ENCODE measurements at regions not wholly inside any gene's neighbourhood (a gene's known extent, or its start where the extent isn't known, plus 50 kb on each side); places are given as distances from the start of the nearest gene placed in this dataset.
"Not testable (repeated sequence)": the region's sequence is repeated elsewhere in the genome, so short reads cannot be mapped to it uniquely, and the experiment has no call there.

GRCh38 chr14:56008150-56008549, 110.1 kb upstream of the PELI2 start:
- TF ChIP-seq CTCF (IDR thresholded peaks at IDR 0.05; ENCODE audit: extremely low read depth, missing control alignments): no peak
- DNase-seq (ENCODE audit: low spot score): no peak

- not testable (repeated sequence) for DNase-seq (ENCODE audit: low spot score)
Observed at GRCh38 chr14:56008661-56009060, 109.5 kb upstream of the PELI2 start.

- DNase-seq (ENCODE audit: low spot score): no peak
Observed at GRCh38 chr14:56023661-56024081, 94.5 kb upstream of the PELI2 start.

GRCh38 chr14:56025191-56025590, 93.0 kb upstream of the PELI2 start:
- DNase-seq (ENCODE audit: low spot score): no peak
- TF ChIP-seq CTCF (IDR thresholded peaks at IDR 0.05; ENCODE audit: extremely low read depth, missing control alignments): no peak

More at GRCh38 chr14:56023661-56024081, 94.5 kb upstream of the PELI2 start:
- TF ChIP-seq CTCF (IDR thresholded peaks at IDR 0.05; ENCODE audit: extremely low read depth, missing control alignments): no peak

GRCh38 chr14:56026506-56026905, 91.7 kb upstream of the PELI2 start:
- no peak for DNase-seq (ENCODE audit: low spot score)
- no peak for TF ChIP-seq CTCF (IDR thresholded peaks at IDR 0.05; ENCODE audit: extremely low read depth, missing control alignments)

- no peak for TF ChIP-seq CTCF (IDR thresholded peaks at IDR 0.05; ENCODE audit: extremely low read depth, missing control alignments)
Observed at GRCh38 chr14:56027421-56027820, 90.8 kb upstream of the PELI2 start.

GRCh38 chr14:56027916-56028712, 90.1 kb upstream of the PELI2 start:
- TF ChIP-seq CTCF (IDR thresholded peaks at IDR 0.05; ENCODE audit: extremely low read depth, missing control alignments): no peak
- DNase-seq (ENCODE audit: low spot score): no peak

More at GRCh38 chr14:56027421-56027820, 90.8 kb upstream of the PELI2 start:
- no peak for DNase-seq (ENCODE audit: low spot score)

- DNase-seq (ENCODE audit: low spot score): no peak
- no peak for TF ChIP-seq CTCF (IDR thresholded peaks at IDR 0.05; ENCODE audit: extremely low read depth, missing control alignments)
Observed at GRCh38 chr14:56036353-56036752, 81.9 kb upstream of the PELI2 start.
